HG02981 (cell line): ENCODE measurements at regions not wholly inside any gene's neighbourhood (a gene's known extent, or its start where the extent isn't known, plus 50 kb on each side); places are given as distances from the start of the nearest gene placed in this dataset.
A peak's percentile ranks its signal among the peaks of the same experiment; 100 is the strongest.

ENCODE experiments used
- ATAC-seq: cut with Tn5 transposase; IDR thresholded peaks from one replicate; pipeline ENCODE4 v1.9.1; 2021; ENCODE audit warnings: mild to moderate bottlenecking, moderate library complexity; ENCODE audit not compliant: unreplicated experiment

- ATAC-seq, result no peak
Observed at GRCh38 chr6:25010902-25011625, 75.3 kb upstream of the RIPOR2 start.

GRCh38 chr6:25012657-25013056, 76.9 kb upstream of the RIPOR2 start:
- ATAC-seq, result no peak

DNA sequence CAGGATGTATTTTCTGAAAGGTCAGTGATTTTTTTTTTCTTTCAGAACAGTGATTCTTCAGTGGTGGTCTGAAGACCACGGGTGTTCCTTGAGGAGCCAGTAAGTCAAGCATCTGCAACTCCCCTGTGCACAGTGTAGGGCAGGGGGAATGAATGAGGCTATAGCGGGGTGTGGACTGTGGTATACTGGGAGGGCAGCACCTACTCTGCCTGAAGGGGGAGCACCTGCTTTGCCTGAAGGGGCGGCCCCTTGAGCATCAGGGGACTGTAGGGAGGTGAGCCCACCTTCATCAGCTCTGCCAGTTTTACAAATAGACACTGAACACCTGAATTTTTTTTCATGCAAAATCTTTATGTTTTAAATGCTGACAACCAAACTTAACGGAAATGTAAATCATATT, 77.5 kb upstream of the RIPOR2 start:
- no peak for ATAC-seq

DNA sequence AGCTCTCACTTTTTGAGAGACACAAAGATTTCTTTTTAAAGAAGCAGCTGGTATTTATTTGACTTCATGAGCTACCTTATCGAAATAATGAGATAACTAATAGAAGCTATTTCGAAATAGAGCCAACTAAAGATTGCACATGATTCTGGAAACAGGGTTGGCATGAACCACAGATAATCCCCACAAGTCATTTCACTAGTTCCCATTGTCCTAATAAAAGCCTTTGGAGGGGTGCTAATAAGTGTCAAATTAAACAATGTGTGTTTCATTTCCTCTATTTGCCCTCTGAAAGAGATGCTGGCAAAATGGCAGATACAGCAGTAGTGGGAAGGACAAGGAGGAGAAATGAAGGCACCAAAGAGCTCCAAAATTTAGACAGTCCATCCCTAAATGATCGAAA, 78.6 kb upstream of the RIPOR2 start:
- ATAC-seq, result no peak

GRCh38 chr6:25014791-25015560, 79.2 kb upstream of the RIPOR2 start:
- ATAC-seq, result no peak

DNA sequence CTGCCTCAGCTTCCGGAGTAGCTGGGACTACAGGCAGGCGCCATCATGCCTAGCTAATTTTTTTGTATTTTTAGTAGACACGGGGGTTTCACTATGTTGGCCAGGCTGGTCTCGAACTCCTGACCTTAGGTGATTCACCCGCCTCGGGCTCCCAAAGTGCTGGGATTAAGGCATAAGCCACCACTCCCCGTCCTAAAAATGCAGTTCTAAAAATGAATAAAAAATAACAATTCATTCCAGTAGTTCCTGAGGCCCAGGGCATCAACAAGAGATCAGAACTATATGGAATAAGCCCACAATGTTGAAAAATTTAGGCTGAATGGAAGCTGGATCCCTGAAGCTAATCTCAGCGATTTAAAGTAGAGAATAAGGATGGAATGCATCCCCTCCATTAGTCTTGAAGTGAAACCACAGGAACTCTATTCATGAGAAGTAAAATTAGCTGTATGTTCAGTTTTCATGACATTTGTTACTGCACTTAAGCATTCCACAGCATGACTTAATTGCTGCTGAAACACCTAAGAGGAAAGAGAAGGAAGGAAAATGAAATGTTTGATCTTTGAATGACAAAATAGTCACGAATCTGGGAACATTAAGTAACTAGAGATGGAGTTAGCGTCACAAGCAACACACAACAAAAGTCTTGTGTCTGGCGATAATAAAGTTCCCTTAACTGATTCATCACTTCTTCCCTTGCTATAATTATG, 80.4 kb upstream of the RIPOR2 start:
- no peak for ATAC-seq

GRCh38 chr6:25017486-25017885, 81.7 kb upstream of the RIPOR2 start:
- ATAC-seq, result no peak

DNA sequence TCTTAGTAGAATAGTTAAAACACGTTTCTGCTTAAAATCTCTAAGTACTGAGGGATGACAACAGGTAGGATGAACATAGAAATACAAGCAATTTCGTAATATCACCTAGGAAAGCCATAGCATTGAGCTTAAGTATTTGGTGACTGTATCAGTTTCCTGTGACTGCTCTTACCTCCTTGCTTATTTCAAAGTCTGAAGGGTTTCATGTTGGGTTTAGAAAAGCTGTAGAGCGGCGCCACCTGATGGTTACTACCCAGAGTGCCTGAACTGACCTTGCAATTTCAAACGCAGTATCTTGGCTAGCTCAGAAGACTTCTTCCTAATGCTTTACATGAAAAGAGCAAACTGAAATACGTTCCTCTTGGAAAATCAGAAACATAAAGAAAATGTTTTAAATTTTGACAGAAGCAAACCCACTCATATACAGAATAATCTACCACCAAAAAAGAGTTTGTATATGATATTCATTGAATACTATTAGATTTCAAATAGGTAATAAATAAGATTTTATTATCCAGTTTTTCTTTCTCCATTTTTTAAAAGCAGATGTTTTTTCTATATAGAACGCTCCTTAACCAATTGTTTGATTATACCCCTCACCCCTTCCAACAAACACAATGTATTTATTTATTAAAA, 82.3 kb upstream of the RIPOR2 start:
- peak; percentile 51 for ATAC-seq

- ATAC-seq, result no peak
Observed at GRCh38 chr6:25018568-25018954, 82.8 kb upstream of the RIPOR2 start.

- no peak for ATAC-seq
Observed at GRCh38 chr6:25022140-25022553, 86.4 kb upstream of the RIPOR2 start.

GRCh38 chr6:25023781-25024180, 88.0 kb upstream of the RIPOR2 start:
- ATAC-seq, result no peak

GRCh38 chr6:25024821-25025220, 89.1 kb upstream of the RIPOR2 start:
- ATAC-seq, result no peak

DNA sequence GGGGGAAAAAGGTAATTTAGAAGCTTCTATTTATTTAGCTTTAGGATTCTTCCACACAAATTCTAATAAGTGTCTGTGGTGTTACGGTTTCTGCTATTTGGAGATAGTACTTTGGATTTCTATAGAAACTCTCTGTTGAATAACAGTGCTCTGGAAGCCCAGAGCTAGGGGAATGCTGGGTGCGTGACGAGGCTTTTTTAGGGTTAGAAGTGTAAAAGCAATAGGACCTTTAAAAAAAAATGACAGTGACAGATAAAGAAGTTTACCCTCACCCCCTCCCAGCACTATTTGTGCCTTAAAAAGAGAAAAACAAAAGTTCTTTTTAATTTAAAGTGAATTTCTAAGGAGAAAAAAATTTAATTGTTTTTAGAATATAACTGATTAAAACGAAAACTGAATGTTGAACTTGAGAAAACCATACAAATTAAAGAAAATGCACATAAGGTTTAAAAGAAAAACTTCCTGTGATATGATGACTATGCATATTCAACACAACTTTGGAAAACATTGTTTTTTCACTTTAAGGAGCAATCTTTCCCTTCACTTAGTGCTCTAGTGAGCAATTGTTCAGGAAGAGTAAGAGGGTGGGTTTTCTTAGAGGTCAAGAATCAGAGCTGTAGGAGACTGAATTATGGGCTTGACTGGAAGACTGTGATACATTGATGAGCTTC, 89.6 kb upstream of the RIPOR2 start:
- ATAC-seq, result no peak

DNA sequence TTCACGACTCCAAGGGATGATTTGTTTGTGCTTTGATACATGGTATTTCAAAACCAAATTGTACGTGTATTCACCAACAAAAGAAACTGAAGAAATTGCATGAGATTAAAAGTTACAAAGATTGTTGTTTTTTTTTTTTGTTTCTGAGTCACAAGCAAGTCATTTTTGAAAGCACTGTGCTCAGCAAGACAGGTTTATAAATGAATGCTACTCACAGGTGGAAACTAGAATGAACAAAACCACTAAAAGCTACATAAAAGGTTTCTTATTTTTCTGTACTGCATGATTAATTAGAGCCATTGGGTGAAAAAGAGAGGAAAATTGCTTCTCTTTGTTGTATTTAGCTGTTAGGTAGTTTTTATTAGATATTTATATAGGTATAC, 90.2 kb upstream of the RIPOR2 start:
- no peak for ATAC-seq

DNA sequence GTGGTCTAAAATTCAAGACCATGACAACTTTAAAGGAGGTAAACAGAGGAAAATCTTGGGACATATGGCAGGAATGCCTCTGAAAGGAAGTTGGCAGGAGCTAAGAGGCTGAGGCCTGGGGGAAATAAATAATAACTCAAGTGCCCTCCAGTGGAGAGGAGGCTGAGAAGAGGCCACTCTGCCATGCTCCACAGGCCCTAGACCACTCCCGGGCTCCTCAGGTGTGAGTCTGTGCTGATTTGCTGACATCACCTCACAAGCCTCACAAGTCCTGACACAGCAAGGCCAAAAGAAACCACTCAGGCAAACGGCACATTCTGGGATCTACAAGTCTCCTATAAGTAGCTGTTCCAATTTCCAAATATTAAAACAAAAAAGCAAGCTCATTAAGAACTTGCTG, 91.0 kb upstream of the RIPOR2 start:
- ATAC-seq, result no peak

GRCh38 chr6:25027221-25027916, 91.6 kb upstream of the RIPOR2 start:
- ATAC-seq, result peak; percentile 94

DNA sequence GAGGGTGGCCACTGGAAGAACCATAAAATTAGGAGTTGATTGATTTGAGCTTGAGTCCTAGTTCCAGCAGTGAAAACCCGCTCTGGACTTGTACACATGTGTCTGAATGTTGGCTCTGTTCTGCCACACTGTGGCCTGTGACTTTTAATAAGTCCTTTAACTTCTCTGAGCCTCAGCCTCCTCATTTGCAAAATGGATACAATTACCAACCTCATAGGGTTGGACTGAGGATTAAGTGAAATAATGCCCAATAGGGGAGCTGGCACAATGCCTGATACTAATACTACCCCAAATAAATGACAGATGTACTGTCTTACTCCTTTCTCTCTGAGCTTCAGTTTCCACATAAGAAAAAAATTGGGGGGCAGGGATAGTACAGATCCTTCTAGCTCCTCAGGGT, 92.6 kb upstream of the RIPOR2 start:
- ATAC-seq, result no peak

DNA sequence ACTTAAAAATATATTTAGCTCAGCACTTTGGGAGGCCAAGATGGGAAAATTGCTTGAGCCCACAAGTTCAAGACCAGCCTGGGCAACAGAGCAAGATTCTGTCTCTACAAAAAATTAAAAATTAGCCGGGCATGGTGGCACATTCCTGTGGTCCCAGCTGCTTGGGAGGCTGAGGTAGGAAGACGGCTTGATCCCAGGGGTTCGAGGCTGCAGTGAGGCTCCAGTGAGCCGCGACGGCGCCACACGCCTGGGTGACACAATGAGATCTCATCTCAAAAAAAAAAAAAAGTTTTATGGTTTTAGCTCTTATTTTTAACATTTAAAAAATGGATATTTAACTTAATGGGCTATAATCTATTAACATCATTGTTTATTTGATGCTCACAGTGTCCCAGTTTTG, 97.2 kb upstream of the RIPOR2 start:
- ATAC-seq, result no peak

- no peak for ATAC-seq
Observed at GRCh38 chr6:25034431-25034921, 98.7 kb upstream of the RIPOR2 start.

DNA sequence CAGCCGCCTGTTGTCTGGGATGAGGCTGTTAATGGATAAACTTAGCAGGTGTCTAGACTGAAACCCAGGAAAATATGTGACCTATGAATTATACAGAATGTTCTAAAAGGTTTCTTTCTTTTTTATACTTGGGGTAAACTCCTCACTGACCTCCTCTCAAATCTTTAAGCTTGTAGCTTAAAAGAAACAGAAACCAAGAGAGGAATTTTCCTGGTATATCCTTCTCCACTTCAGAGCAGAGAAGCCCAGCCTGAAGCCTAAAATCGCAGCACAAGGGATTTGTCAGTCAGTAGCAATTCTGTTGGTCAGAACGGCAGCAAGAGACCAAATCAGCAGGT, 99.4 kb upstream of the RIPOR2 start:
- no peak for ATAC-seq
